ENCODE measurements at regions not wholly inside any gene's neighbourhood (a gene's known extent, or its start where the extent isn't known, plus 50 kb on each side); places are given as distances from the start of the nearest gene placed in this dataset.

GRCh38 chr1:232283864-232284263 is 346.1 kb downstream of the SIPA1L2 start:
- DNase-seq (ENCODE audit: low spot score), result no peak

GRCh38 chr1:232282498-232282897 is 347.4 kb downstream of the SIPA1L2 start:
- no peak for DNase-seq (ENCODE audit: low spot score)

GRCh38 chr1:232280910-232281309 is 349.0 kb downstream of the SIPA1L2 start:
- DNase-seq (ENCODE audit: low spot score), result no peak

GRCh38 chr1:232279909-232280400 is 350.0 kb downstream of the SIPA1L2 start:
- DNase-seq (ENCODE audit: low spot score), result no peak

- DNase-seq (ENCODE audit: low spot score), result no peak
These were observed 351.0 kb downstream of the SIPA1L2 start for GRCh38 chr1:232278925-232279324.

- DNase-seq (ENCODE audit: low spot score), result no peak
These were observed 353.3 kb downstream of the SIPA1L2 start for GRCh38 chr1:232276651-232277050.

- no peak for DNase-seq (ENCODE audit: low spot score)
These were observed 354.8 kb downstream of the SIPA1L2 start for GRCh38 chr1:232274999-232275710.

GRCh38 chr1:232274236-232274855 is 355.6 kb downstream of the SIPA1L2 start:
- no peak for DNase-seq (ENCODE audit: low spot score)

- no peak for DNase-seq (ENCODE audit: low spot score)
These were observed 356.9 kb downstream of the SIPA1L2 start for GRCh38 chr1:232273011-232273410.

GRCh38 chr1:232271991-232272589 is 357.8 kb downstream of the SIPA1L2 start:
- DNase-seq (ENCODE audit: low spot score), result no peak

- no peak for DNase-seq (ENCODE audit: low spot score)
These were observed 358.6 kb downstream of the SIPA1L2 start for GRCh38 chr1:232271299-232271698.

- DNase-seq (ENCODE audit: low spot score), result no peak
These were observed 359.9 kb downstream of the SIPA1L2 start for GRCh38 chr1:232269988-232270387.

- DNase-seq (ENCODE audit: low spot score), result no peak
These were observed 361.9 kb downstream of the SIPA1L2 start for GRCh38 chr1:232267837-232268598.

- no peak for DNase-seq (ENCODE audit: low spot score)
These were observed 362.7 kb downstream of the SIPA1L2 start for GRCh38 chr1:232267092-232267836.

GRCh38 chr1:232263452-232263851 is 366.5 kb downstream of the SIPA1L2 start:
- no peak for DNase-seq (ENCODE audit: low spot score)

- DNase-seq (ENCODE audit: low spot score), result no peak
These were observed 366.9 kb downstream of the SIPA1L2 start for GRCh38 chr1:232262991-232263390.

- DNase-seq (ENCODE audit: low spot score), result no peak
These were observed 369.1 kb downstream of the SIPA1L2 start for GRCh38 chr1:232260861-232261260.

GRCh38 chr1:232260045-232260444 is 369.9 kb downstream of the SIPA1L2 start:
- DNase-seq (ENCODE audit: low spot score), result no peak

GRCh38 chr1:232259333-232259732 is 370.6 kb downstream of the SIPA1L2 start:
- no peak for DNase-seq (ENCODE audit: low spot score)

- no peak for DNase-seq (ENCODE audit: low spot score)
These were observed 377.3 kb downstream of the SIPA1L2 start for GRCh38 chr1:232252546-232253118.

- no peak for DNase-seq (ENCODE audit: low spot score)
These were observed 379.1 kb downstream of the SIPA1L2 start for GRCh38 chr1:232250838-232251237.

Measured in HT-29 (cell line).